Esophagus muscularis mucosa (tissue), 3 donors: ENCODE measurements at regions not wholly inside any gene's neighbourhood (a gene's known extent, or its start where the extent isn't known, plus 50 kb on each side); places are given as distances from the start of the nearest gene placed in this dataset.

Source experiments
- POLR2A ChIP-seq: fragments of 450-650 bp; IDR thresholded peaks from one replicate; pipeline ENCODE4 v1.6.1; 2017; ENCODE audit warnings: antibody characterized with exemption, moderate library complexity, mild to moderate bottlenecking, low read depth
- TF ChIP-seq, protein P1 (sequence below), 3 experiments: fragments of 200-600 bp in 2 of 3; fragments of 450-650 bp in 1 of 3; sonication (generic) in 2 of 3; IDR thresholded peaks; one replicate each; pipeline ENCODE4 v1.5.1; 2017 to 2019; ENCODE audit warnings: antibody characterized with exemption in 3 of 3, mild to moderate bottlenecking in 2 of 3, moderate library complexity in 1 of 3

DNA sequence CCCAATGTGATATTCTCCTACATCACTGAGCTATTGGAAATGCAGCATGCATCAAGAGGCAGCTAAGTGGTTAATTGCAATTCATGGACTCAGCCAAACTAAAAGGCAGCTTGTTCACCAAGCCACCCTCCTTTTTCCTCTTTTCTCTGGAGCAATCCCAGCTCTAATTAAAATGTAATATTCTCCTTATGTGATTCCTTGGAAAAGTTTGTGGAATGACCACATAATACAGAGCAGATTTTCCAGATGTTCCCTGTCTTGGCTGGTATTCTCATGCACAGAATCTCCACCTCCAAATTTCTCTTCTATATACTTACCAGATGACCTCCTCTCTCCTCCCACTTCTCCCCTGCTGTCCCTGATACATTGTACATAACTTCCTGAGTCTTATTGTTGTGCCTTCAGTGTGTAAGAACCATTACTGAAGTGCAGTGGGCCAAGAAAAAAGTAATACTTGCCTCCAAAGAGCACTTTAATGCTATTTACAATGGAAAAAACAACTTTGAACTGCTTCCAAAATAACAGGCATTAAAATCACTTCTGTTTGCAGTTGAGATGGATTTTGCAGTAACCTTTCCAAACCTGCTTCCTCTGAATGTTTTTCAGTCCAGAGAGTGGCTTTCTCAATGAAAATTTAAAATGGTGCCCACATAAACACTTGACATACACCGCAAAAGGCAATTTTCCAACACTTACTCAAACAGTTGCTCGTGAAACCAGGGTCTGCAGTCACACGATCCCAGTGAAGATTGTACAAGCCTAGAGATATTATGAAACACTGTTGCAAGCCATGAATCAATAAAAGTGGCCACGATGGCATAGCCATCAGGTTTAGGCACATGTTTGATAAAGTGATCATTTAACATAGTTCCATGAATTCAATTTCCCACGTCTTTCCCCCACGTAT lies 258.0 kb downstream of the MTX2 start:
- TF ChIP-seq, protein P1, sequence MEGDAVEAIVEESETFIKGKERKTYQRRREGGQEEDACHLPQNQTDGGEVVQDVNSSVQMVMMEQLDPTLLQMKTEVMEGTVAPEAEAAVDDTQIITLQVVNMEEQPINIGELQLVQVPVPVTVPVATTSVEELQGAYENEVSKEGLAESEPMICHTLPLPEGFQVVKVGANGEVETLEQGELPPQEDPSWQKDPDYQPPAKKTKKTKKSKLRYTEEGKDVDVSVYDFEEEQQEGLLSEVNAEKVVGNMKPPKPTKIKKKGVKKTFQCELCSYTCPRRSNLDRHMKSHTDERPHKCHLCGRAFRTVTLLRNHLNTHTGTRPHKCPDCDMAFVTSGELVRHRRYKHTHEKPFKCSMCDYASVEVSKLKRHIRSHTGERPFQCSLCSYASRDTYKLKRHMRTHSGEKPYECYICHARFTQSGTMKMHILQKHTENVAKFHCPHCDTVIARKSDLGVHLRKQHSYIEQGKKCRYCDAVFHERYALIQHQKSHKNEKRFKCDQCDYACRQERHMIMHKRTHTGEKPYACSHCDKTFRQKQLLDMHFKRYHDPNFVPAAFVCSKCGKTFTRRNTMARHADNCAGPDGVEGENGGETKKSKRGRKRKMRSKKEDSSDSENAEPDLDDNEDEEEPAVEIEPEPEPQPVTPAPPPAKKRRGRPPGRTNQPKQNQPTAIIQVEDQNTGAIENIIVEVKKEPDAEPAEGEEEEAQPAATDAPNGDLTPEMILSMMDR (IDR thresholded peaks at IDR 0.05): no peak
- no peak for TF ChIP-seq POLR2A
